Muscle of arm (tissue), 1 donor: ENCODE measurements at regions not wholly inside any gene's neighbourhood (a gene's known extent, or its start where the extent isn't known, plus 50 kb on each side); places are given as distances from the start of the nearest gene placed in this dataset.

Experiments used
- DNase-seq: peaks from one replicate; pipeline ENCODE4 v3.0.0-alpha.2; 2013

DNA sequence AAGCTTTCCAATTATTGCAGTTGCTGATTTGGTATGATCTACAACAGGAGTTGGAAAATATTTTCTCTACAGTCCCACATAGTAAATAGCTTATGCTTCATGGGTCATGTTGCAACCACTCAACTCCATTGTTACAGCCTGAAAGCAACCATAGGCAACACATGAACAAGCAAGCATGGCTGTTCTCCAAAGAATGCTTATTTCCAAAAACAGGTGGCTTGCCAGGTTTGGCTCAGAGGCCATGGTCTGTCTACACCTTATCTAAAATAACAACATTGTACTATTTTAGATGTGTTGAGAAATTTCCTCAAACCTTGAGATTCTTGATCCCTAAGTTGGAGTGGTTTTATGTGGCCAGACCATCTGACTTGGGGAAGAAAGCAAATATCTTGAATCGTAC is 153.9 kb upstream of the MPPED2 start:
- no peak for DNase-seq

- DNase-seq: no peak
Observed at GRCh38 chr11:30735946-30736345, 149.8 kb upstream of the MPPED2 start.

- no peak for DNase-seq
Observed at GRCh38 chr11:30733748-30734147, 147.6 kb upstream of the MPPED2 start.

DNA sequence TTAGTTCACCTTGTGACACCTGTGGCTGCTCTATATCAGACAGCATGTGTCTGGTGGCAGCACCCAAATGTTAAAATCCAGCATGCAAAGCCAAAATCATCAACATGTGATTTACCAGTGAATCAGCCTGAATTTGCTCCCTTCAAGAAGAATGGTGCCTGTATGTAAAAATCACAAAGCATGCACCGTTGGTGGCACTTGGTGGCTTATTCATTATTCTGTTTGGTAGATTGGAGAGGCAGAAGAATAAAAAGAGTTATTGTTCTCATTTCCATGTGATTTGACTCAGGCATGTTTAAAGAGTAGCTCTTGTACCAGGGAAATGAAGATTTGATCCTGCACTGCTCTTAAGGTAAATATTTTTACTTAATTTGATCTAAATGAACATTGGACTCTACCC is 143.9 kb upstream of the MPPED2 start:
- DNase-seq: no peak

DNA sequence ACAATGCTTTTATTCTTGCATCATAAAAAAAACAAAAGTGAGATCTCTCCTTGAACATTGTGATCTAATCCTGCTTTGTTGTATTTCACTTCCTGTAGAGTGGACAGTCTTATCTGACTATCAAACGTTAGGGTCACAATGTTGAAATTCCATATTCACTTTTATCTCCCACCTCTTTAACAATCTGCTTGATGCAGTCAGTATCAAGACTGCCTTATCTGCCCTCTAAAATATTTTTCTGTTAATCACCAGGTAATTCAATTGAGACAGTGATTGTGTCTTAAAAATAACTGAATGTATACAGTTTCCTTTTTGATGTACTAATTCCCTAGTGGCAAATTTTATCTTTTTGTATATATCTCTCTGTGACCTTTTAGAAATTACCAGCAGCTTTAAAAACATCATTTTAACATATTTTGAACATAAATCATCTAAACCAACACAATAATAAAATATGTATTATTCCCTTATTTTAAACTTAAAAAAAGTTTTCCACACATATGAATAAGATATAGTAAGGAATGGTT is 143.1 kb upstream of the MPPED2 start:
- no peak for DNase-seq

- no peak for DNase-seq
Observed at GRCh38 chr11:30725645-30726195, 139.6 kb upstream of the MPPED2 start.

DNA sequence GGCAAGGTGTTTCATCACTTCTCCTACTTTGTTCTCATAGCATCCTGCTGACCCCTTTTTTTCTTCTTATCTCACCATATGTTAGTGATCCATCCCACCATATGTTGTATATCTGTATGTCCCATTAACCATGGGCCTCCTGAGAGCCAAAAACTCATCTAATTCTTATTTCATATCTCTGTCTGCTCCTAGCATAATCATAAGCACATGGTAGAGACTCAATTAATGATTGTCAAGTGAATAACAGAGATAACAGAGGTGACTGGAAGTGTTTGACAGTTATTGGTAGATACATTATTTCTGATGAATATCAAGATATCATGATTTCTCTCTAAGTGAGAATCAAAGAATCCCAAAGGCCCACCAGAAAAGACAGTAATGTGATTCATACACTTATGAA is 138.1 kb upstream of the MPPED2 start:
- no peak for DNase-seq

DNA sequence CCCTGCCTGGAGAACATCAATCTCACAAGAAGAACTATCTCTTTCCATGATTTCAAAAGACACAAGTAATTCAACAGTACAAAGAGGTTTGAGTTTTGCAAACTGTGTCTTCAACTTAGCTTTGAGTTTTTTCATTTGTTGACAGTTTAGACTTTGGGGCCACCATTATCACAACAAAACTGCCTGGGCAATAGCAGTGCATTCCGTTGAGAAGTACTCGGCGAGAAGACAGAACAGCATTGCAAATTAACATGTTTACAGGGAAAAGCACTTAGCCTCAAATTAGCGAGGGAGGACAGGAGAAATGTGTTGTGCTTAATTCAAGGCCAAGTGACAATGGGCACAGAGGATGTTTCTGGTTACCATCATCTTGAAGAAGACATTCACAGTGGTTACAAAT is 133.2 kb upstream of the MPPED2 start:
- no peak for DNase-seq

GRCh38 chr11:30717641-30718040 is 131.5 kb upstream of the MPPED2 start:
- DNase-seq: no peak

GRCh38 chr11:30717009-30717408 is 130.9 kb upstream of the MPPED2 start:
- no peak for DNase-seq

GRCh38 chr11:30712749-30713148 is 126.6 kb upstream of the MPPED2 start:
- no peak for DNase-seq

DNA sequence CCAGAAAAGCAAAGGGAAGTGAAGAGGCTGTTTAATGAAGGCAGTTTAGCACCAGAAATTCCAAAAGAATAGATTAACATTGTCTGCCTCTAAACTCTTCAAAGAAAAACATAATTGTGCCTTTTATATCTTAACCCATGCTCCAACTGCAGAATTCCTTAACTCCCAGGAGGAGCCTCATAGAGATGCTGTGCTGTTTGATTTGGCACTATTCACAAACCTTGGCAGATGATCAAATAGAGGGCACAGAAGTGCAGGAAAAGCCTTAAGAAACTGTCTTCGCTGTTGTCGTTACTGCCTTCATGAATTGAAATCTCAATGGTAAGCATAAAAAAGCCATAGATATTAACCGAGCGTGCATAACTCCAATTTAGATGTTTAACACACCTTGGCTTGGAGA is 124.1 kb upstream of the MPPED2 start:
- DNase-seq: no peak

DNA sequence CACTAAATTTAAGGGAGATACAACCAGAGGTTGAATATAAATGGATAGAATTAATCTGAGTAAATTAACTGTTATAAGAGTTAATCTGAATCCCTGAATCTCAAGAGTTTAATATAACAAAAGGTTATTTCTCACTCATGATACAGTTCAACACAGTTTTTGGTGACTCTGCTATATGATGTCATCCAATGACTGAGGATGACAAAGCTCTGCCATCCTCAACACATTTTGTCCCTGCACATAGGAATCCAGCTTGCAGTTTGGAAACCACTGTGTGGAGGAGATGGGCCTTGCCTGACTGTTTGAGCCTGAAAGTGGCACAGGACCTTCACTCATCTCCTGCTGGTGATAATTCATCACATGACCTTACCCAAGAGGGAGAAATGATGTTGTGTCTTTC is 121.0 kb upstream of the MPPED2 start:
- DNase-seq: no peak

DNA sequence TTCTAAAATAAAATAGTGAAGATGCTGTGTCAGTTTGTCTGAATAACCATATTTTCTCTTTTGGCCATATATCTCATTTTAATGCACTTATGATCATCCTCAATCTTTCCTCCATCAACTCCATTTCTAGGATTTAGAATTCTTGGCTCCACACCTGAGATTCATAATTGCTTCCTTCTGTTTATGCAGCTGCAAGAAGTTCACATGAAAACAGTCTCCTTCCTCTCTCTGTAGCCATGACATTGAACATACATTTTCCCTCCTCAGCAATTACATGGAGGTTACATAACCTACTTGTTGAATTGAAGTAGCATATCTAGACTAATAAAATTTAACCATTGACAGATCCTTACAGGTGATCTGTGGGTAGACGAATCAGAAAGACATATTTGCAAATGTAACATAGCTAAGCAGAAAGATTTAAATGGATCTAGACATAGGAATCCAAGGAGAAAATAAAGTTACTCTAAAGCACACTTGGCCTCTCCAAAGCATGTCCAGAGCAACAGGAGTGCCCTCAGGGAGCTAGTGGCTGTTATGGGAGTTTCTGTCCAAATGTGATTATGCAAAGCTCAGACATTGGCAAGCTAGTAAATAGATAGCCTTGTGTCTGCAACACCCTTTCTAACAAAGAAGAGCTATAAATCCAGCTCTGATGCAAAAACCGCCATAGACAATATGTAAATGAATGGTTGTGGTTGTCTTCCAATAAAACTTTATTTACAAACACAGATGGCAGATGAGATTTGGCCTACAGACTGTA is 119.9 kb upstream of the MPPED2 start:
- peak; percentile 59 for DNase-seq

DNA sequence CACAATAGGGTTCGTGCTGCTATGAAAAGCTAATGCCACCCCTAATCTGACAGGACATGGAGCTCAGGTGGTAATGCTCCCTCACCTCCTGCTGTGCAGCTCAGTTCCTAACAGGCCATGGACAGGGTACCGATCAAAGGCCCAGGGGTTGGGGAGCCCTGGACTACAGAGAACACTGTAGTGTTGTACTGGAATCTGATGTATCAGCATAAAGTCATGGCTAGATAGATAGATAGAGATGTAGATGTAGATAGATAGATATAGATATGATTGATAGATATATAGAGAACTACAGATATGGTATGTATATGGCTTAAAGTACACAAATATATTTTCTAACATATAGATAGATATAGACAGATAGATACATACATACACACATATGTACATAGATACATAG is 112.3 kb upstream of the MPPED2 start:
- DNase-seq: no peak

- no peak for DNase-seq
Observed at GRCh38 chr11:30697032-30697431, 110.9 kb upstream of the MPPED2 start.

DNA sequence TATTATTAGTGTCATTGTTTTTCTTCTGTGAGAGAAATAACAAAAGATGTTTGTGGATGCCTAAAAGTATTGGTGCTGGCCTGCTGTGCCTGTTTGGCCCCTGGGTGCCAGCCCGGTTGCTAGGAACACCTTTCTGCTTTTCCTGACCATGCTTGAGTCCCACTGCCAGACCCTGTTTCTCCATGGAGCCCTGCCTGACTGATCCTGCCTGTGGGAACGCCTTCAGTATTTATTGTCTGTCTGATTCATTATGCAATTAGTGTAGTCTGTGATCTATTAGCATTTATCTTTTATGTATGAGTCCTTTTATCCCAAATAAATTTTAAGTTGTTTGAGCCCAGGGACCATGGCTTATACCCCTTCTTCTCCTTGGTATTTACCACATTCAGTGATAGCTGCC is 98.6 kb upstream of the MPPED2 start:
- DNase-seq: no peak

- no peak for DNase-seq
Observed at GRCh38 chr11:30683176-30683575, 97.0 kb upstream of the MPPED2 start.

- no peak for DNase-seq
Observed at GRCh38 chr11:30666817-30667216, 80.7 kb upstream of the MPPED2 start.

DNA sequence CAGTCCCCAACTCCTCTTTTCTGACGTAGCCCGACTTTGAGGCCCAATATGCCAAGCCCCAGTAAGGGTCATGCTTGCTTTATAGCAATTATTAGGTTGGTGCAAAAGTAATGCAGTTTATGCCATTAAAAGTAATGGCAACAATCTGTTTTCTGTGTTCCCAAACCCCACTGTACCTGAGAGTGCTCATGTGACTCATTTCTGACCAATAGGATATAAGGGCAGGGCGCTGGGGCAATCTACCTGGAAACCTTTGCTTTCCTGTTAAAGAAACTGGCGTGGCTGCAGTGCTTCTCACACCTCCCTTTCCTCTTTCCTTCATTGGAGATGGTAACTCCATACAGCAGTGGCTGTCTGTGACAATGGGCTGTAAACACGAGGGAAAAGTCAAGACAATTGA is 78.9 kb upstream of the MPPED2 start:
- no peak for DNase-seq

DNA sequence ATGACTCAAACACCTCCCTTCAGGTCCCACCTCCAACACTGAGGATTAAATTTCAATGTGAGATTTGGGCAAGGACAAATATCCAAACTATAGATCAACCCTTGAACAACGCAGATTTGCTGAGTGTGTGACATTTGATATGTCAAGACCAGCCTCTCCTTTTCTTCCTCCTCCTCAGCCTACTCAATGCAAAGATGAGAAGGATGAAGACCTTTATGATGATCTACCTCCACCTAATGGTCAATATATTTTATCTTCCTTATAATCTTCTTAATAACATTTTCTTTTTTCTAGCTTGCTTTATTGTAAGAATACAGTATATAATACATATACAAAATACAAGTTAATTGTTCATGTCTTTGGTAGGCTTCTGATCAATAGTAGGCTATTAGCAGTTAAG is 67.5 kb upstream of the MPPED2 start:
- DNase-seq: no peak

DNA sequence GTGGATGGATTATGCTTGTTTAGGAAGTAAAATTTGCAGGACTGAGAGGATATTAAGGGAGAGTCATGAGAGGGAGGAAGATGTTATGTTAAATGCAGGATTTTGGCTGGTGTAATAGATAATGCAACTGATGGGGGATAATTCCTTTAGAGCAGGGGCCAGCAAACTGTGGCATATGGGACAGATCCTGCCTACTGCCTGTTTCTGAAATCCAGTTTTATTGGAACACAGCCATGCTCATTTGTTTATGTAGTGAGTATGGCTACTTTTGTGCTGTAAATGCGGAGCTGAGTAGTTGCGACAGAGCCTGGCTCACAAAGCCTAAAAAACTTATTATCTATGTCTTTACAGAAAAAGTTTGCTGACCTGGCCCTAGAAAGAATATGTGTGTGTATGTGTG is 66.6 kb upstream of the MPPED2 start:
- no peak for DNase-seq

- DNase-seq: no peak
Observed at GRCh38 chr11:30650266-30650665, 64.1 kb upstream of the MPPED2 start.
